ENCODE measurements at regions not wholly inside any gene's neighbourhood (a gene's known extent, or its start where the extent isn't known, plus 50 kb on each side); places are given as distances from the start of the nearest gene placed in this dataset.

DNA sequence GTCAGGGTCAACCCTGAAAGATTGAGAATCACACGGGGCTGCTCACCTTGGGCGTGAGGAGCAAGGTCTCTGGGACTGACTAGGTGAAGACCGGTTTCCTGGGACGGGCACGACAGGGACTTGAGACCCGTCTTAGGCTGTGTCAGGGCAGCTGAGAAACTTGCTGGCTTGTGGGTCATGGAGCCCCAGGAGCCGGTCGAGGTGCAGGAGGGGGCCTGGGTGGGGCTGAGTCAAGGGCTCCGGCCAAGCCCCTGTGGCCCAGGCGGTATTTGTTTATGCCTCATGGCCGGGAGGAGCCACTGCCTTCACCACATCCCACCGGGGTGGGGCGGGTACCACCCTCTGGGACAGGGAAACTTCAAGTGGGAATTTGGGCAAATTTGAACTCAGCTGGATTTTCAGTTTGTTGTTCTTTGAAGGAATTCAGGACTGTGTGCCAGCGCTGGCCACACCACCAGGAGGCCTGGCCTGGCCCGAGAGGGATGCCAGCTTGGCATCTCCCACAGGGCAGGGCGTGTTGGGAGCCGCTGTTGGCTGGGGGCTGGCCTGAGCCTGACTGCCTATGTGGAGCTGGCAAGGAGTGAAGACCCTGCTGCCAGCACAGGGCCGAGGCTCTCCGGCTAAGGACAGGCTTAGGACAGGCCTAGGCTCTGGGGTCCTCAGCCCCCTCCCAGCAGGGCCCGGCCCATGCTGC lies 116.1 kb downstream of the METRNL start (continued):
- no peak for TF ChIP-seq KDM4A (IDR thresholded peaks at IDR 0.05; ENCODE audit: low read depth, low read length, severe bottlenecking)
- TF ChIP-seq EZH2 (IDR thresholded peaks at IDR 0.05; ENCODE audit: low read depth, low read length, severe bottlenecking) = no peak
- no peak for TF ChIP-seq EP300 (IDR thresholded peaks at IDR 0.05; ENCODE audit: borderline replicate concordance in 1 of 2, low read depth in 2 of 2, low read length in 2 of 2)
- no peak for TF ChIP-seq RNF2 (IDR thresholded peaks at IDR 0.05; ENCODE audit: borderline replicate concordance, low read depth, low read length, missing control alignments, poor library complexity, severe bottlenecking)
- TF ChIP-seq CEBPB (IDR thresholded peaks at IDR 0.05; ENCODE audit: low read depth, low read length) = no peak
